H9 (cell line): ENCODE measurements at regions not wholly inside any gene's neighbourhood (a gene's known extent, or its start where the extent isn't known, plus 50 kb on each side); places are given as distances from the start of the nearest gene placed in this dataset.
A peak's percentile ranks its signal among the peaks of the same experiment; 100 is the strongest.

Experiments
- DNase-seq: peaks from one replicate; pipeline ENCODE4 v3.0.0-alpha.2; 2017
- H2AFZ ChIP-seq: one replicate; pipeline ENCODE4 v1.6.1; 2013; ENCODE audit warnings: mild to moderate bottlenecking, low read length, control low read depth, moderate library complexity
- H2AK5ac ChIP-seq: 2 replicates; pipeline ENCODE4 v1.6.1; 2013; ENCODE audit warnings: low read length, control low read depth, mixed read lengths; ENCODE audit not compliant: insufficient read length
- H2BK120ac ChIP-seq: one replicate; pipeline ENCODE4 v1.6.1; 2013; ENCODE audit warnings: low read depth, mild to moderate bottlenecking, low read length, control low read depth, inconsistent platforms; ENCODE audit not compliant: poor library complexity, severe bottlenecking
- H2BK12ac ChIP-seq: 2 replicates; pipeline ENCODE4 v1.6.1; 2013; ENCODE audit warnings: low read length, control low read depth, mixed read lengths, low read depth; ENCODE audit not compliant: insufficient read length
- H2BK15ac ChIP-seq: 2 replicates; pipeline ENCODE4 v1.6.1; 2013; ENCODE audit warnings: low read depth, low read length, control low read depth
- H2BK20ac ChIP-seq: one replicate; pipeline ENCODE4 v1.6.1; 2013; ENCODE audit warnings: low read depth, mild to moderate bottlenecking, low read length, control low read depth, inconsistent platforms; ENCODE audit not compliant: poor library complexity, severe bottlenecking
- H2BK5ac ChIP-seq: 2 replicates; pipeline ENCODE4 v1.6.1; 2013; ENCODE audit warnings: low read length, control low read depth, mixed read lengths; ENCODE audit not compliant: insufficient read length
- H3K14ac ChIP-seq: 2 replicates; pipeline ENCODE4 v1.6.1; 2013; ENCODE audit warnings: low read length, control low read depth; ENCODE audit not compliant: insufficient read depth
- H3K18ac ChIP-seq: 2 replicates; pipeline ENCODE4 v1.6.1; 2013; ENCODE audit warnings: low read depth, mild to moderate bottlenecking, mixed read lengths, low read length, control low read depth; ENCODE audit not compliant: insufficient read length
- H3K23ac ChIP-seq: 2 replicates; pipeline ENCODE4 v1.6.1; 2013; ENCODE audit warnings: low read length, control low read depth, mixed read lengths, low read depth; ENCODE audit not compliant: insufficient read length
- H3K23me2 ChIP-seq: 2 replicates; pipeline ENCODE4 v1.6.1; 2013; ENCODE audit warnings: low read depth, mild to moderate bottlenecking, mixed read lengths, low read length, control low read depth; ENCODE audit not compliant: insufficient read length, poor library complexity, severe bottlenecking
- H3K27ac ChIP-seq: 2 replicates; pipeline ENCODE4 v1.5.1; 2013; ENCODE audit warnings: low read length, control low read depth, mixed read lengths, low read depth; ENCODE audit not compliant: insufficient read length
- H3K27me3 ChIP-seq: 2 replicates; pipeline ENCODE4 v1.6.1; 2013; ENCODE audit warnings: low read length, control low read depth, inconsistent platforms; ENCODE audit not compliant: insufficient read depth
- H3K4ac ChIP-seq: 2 replicates; pipeline ENCODE4 v1.6.1; 2013; ENCODE audit warnings: low read depth, mild to moderate bottlenecking, control low read depth, inconsistent platforms, low read length, moderate library complexity
- H3K4me1 ChIP-seq: 2 replicates; pipeline ENCODE4 v1.6.1; 2013; ENCODE audit warnings: low read length, control low read depth, inconsistent platforms; ENCODE audit not compliant: insufficient read depth
- H3K4me2 ChIP-seq: 2 replicates; pipeline ENCODE4 v1.6.1; 2013; ENCODE audit warnings: low read length, control low read depth, mixed read lengths; ENCODE audit not compliant: insufficient read length, insufficient read depth
- H3K56ac ChIP-seq: 2 replicates; pipeline ENCODE4 v1.6.1; 2013; ENCODE audit warnings: low read depth, mild to moderate bottlenecking, mixed read lengths, low read length, control low read depth; ENCODE audit not compliant: insufficient read length
- H3K79me1 ChIP-seq: 2 replicates; pipeline ENCODE4 v1.6.1; 2013; ENCODE audit warnings: low read depth, mild to moderate bottlenecking, moderate library complexity, low read length, control low read depth, inconsistent platforms; ENCODE audit not compliant: insufficient read depth, poor library complexity, severe bottlenecking
- H3K79me2 ChIP-seq: 2 replicates; pipeline ENCODE4 v1.6.1; 2013; ENCODE audit warnings: low read length, control low read depth, inconsistent platforms; ENCODE audit not compliant: insufficient read depth
- H3K9ac ChIP-seq: 2 replicates; pipeline ENCODE4 v1.6.1; 2013; ENCODE audit warnings: low read length, control low read depth, mixed read lengths; ENCODE audit not compliant: insufficient read length; ENCODE audit errors: extremely low read depth
- H3K9me3 ChIP-seq: one replicate; pipeline ENCODE4 v1.6.1; 2013; ENCODE audit warnings: low read depth, low read length, inconsistent platforms; ENCODE audit not compliant: control insufficient read depth
- H3T11ph ChIP-seq: one replicate; pipeline ENCODE4 v1.6.1; 2013; ENCODE audit warnings: mild to moderate bottlenecking, low read length, control low read depth, inconsistent platforms
- H4K20me1 ChIP-seq: one replicate; pipeline ENCODE4 v1.6.1; 2013; ENCODE audit not compliant: control insufficient read depth, insufficient read length, insufficient read depth
- H4K5ac ChIP-seq: 2 replicates; pipeline ENCODE4 v1.6.1; 2013; ENCODE audit warnings: low read depth, mild to moderate bottlenecking, mixed read lengths, low read length, control low read depth; ENCODE audit not compliant: insufficient read length
- H4K8ac ChIP-seq: replicated peaks from 2 replicates; pipeline ENCODE4 v1.6.1; 2013; ENCODE audit warnings: low read length, control low read depth, mixed read lengths, low read depth; ENCODE audit not compliant: insufficient read length
- H4K91ac ChIP-seq: 2 replicates; pipeline ENCODE4 v1.6.1; 2013; ENCODE audit warnings: low read depth, mild to moderate bottlenecking, moderate library complexity, mixed read lengths, low read length, control low read depth; ENCODE audit not compliant: insufficient read length
- H3K27ac Mint-ChIP-seq, 3 experiments: 2 replicates in 2 of 3; 3 replicates in 1 of 3; pipeline ENCODE4 v1.8.0; 2020 to 2021; ENCODE audit warnings: mixed read lengths in 3 of 3, mild to moderate bottlenecking in 1 of 3, moderate library complexity in 1 of 3
- H3K27me3 Mint-ChIP-seq: 2 replicates; pipeline ENCODE4 v1.8.0; 2021; ENCODE audit warnings: low read depth, mild to moderate bottlenecking, moderate library complexity, mixed read lengths
- H3K36me3 Mint-ChIP-seq, 3 experiments: 2 replicates in 2 of 3; 3 replicates in 1 of 3; pipeline ENCODE4 v1.8.0; 2020 to 2021; ENCODE audit warnings: low read depth in 3 of 3, mixed read lengths in 3 of 3; ENCODE audit not compliant: insufficient read depth in 1 of 3
- H3K4me1 Mint-ChIP-seq, 2 experiments: 2 replicates each; pipeline ENCODE4 v1.8.0; 2020; ENCODE audit warnings: mixed read lengths in 2 of 2
- H3K4me3 Mint-ChIP-seq, 2 experiments: 2 replicates in 1 of 2; 3 replicates in 1 of 2; pipeline ENCODE4 v1.8.0; 2020 to 2021; ENCODE audit warnings: mild to moderate bottlenecking in 2 of 2, mixed read lengths in 2 of 2, moderate library complexity in 1 of 2
- H3K9me3 Mint-ChIP-seq, 2 experiments: 2 replicates in 1 of 2; 3 replicates in 1 of 2; pipeline ENCODE4 v1.8.0; 2020; ENCODE audit warnings: mild to moderate bottlenecking in 2 of 2, mixed read lengths in 2 of 2, moderate library complexity in 1 of 2
- CTCF ChIP-seq: fragments of 200-600 bp; sonication (generic); conservative IDR thresholded peaks from 3 replicates; pipeline ENCODE4 v1.8.0; 2021; ENCODE audit warnings: antibody characterized with exemption, mild to moderate bottlenecking
- WGBS: extraction: QIAGEN DNeasy Blood & Tissue Kit; methylation state at CpG from one replicate; pipeline ENCODE4 v1.1.7; 2013; ENCODE audit warnings: missing lambda C conversion rate, low lambda C conversion rate, mixed read lengths; ENCODE audit not compliant: insufficient read length; ENCODE audit errors: extremely low coverage; 5-methylcytosine and 5-hydroxymethylcytosine counted together

DNA sequence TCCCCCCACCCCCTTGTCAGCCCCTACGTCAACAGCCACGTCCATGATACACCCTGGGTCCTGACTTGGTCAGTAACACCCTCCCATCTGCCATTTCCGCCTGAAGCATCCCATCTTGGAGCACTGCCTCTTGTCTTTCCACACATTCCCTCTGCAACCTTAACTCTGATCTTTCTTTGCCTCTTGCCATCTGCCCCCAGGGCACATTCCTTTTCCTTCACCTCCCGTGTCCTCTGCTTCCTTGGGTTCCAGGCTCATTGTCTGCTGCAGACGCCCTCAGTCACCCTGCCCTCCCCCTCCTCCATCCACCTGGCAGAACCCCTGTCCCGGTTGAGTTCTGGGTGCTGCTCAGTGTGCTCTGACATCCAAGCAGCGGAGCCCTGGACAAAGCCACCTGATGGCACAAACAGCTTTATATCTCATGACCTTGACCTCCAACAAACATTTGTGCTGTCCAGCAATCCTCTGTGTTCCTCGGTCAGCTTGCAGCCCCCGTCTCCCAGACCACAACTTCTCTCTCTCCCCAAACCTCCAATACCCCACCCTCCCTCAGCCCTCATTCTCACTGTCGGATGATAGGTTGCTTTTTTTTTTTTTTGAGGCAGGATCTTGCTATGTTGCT lies 97.7 kb upstream of the IER5L start:
- H2BK5ac ChIP-seq = no peak overlapping the region
- no peak overlapping the region for H3K9ac ChIP-seq
- no peak overlapping the region for H2BK12ac ChIP-seq
- H3K23ac ChIP-seq = no peak overlapping the region
- H3K18ac ChIP-seq = no peak overlapping the region
- H4K8ac ChIP-seq = no peak overlapping the region
- no peaks in the 10 kb centered on the region for H3K79me2 ChIP-seq
- no peaks in the 10 kb centered on the region for H3K9me3 ChIP-seq
- peak overlapping the region in 1 of 3 experiments; percentile 56; a peak in 1 of 7 replicates for H3K27ac Mint-ChIP-seq
- DNase-seq = peak; percentile 65
- no peak overlapping the region for H2AK5ac ChIP-seq
- no CpG with 5 or more reads among the region's 10 CpGs for whole genome bisulfite sequencing
- H3K4me2 ChIP-seq = no peak overlapping the region
- H3K9me3 Mint-ChIP-seq = no peaks in the 10 kb centered on the region; a peak in 2 of 5 replicates
- no peak overlapping the region for H2BK120ac ChIP-seq
- H4K5ac ChIP-seq = no peak overlapping the region
- H2AFZ ChIP-seq = no peak overlapping the region
- H3K79me1 ChIP-seq = no peaks in the 10 kb centered on the region
- no peak overlapping the region for H3T11ph ChIP-seq
- H2BK20ac ChIP-seq = no peak overlapping the region
- no peak overlapping the region for H3K4me3 Mint-ChIP-seq
- H3K4ac ChIP-seq = no peak overlapping the region
- H3K14ac ChIP-seq = no peak overlapping the region
- H3K27me3 Mint-ChIP-seq = peaks cover 8% of the 10 kb centered on the region
- no peak overlapping the region for H3K56ac ChIP-seq
- no peak overlapping the region for H4K91ac ChIP-seq
- H3K36me3 Mint-ChIP-seq = no peaks in the 10 kb centered on the region
- no peak for TF ChIP-seq CTCF
- peaks cover 35 to 56% of the 10 kb centered on the region in 2 experiments for H3K4me1 Mint-ChIP-seq
- H3K27me3 ChIP-seq = no peaks in the 10 kb centered on the region
- no peaks in the 10 kb centered on the region for H4K20me1 ChIP-seq
- no peak overlapping the region for H3K27ac ChIP-seq
- peaks cover 9% of the 10 kb centered on the region; the same call in 1 of the 2 replicates for H3K4me1 ChIP-seq
- no peaks in the 10 kb centered on the region for H3K23me2 ChIP-seq
- H2BK15ac ChIP-seq = no peak overlapping the region
